ENCODE measurements at regions not wholly inside any gene's neighbourhood (a gene's known extent, or its start where the extent isn't known, plus 50 kb on each side); places are given as distances from the start of the nearest gene placed in this dataset.
A peak's percentile ranks its signal among the peaks of the same experiment; 100 is the strongest.
"Not testable (repeated sequence)": the region's sequence is repeated elsewhere in the genome, so short reads cannot be mapped to it uniquely, and the experiment has no call there.

DNA sequence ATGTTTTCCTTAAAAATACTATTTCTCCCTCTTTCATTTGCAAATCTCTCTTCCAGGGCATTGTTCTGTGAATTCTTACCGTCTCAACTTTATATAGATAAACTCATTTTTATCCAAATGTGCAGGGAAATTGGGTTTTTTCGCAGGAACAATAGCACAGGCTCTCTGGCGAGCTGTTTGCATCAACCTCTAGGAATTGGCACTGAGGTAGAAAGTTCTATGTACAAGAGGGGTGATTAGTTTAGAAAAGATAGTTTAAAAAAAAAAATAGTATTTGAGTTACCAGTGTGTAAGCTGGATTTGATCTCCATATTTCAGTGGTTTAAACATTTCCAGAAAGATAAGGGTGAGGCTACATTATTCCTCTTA, 129.7 kb upstream of the BTN3A2 start:
- peak; percentile 28 for FAIRE-seq

DNA sequence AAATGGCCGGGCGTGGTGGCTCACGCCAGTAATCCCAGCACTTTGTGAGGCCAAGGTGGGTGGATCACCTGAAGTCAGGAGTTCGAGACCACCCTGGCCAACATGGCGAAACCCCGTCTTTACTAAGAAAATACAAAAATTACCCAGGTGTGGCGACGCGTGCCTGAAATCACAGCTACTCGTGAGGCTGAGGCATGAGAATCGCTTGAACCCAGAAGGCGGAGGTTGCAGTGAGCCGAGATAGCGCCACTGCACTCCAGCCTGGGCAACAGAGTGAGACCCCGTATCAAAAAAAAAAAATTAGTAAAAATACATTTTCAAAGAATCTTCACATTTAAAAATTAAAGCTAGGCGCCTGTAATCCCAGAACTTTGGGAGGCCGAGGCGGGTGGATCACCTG, 125.6 kb upstream of the BTN3A2 start:
- not testable (repeated sequence) for FAIRE-seq

DNA sequence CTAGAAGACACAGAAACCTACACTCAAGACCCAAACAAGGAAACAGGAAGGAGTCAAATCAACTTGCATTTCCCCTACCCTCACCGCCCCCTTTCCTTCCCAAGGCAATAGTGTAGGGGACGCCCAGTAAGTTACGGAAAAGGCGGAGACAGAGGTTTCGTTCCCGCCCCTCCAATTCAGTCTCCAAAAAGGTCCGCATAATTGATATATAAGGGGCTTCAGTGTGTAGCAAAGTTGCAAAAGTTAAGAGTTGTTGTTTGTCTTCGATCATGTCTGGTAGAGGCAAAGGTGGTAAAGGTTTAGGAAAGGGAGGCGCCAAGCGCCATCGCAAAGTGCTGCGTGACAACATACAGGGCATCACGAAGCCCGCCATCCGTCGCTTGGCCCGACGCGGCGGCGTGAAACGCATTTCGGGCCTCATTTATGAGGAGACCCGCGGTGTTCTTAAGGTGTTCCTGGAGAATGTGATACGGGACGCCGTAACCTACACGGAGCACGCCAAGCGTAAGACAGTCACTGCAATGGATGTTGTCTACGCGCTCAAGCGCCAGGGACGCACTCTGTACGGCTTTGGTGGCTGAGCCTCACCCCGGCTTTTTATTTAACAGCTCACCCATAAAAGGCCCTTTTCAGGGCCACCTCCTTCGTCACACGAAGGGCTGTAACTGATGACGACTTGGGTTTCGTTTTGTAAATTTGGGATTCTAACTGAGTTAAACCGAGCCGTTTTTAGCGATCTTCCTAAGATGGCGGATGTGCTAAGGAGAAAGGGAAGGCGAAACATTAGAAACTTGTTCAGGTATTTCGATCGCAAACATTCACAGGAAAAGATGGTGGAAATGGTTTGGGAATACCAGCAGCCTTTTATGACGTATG, 124.6 kb upstream of the BTN3A2 start:
- FAIRE-seq = no peak

DNA sequence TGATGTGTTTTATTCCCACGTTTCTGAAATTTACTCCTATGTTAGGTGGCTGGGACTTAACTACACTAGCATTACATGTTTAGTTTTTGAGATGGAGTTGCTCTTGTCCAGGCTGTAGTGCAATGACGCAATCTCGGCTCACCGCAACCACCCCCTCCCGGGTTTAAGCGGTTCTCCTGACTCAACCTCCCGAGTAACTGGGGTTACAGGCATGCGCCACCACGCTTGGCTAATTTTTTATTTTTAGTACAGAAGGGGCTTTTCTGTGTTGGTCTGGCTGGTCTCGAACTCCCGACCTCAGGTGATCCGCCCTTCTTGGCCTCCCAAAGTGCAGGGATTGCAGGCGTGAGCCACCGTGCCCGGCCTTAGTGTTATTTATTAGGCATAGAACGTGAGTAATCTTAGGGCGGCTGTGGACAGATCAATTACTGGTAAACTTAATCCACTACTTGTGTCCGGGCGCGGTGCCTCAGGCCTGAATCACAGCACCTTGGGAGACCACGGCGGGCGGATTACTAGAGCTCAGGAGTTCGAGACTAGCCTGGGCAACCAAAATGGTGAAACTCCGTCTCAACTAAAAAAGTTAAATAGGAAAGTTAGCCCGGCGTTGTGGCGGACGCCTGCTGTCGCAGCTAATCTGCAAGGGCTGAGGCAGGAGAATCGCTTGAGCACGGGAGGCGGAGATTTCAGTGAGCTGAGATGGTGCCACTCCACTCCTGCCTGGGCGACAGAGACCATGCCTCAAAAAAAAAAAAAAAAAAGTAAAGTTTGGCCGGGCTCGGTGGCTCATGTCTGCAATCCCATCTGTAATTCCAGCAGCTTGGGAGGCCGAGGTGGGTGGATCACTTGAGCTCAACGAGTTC, 123.7 kb upstream of the BTN3A2 start:
- no peak for FAIRE-seq

DNA sequence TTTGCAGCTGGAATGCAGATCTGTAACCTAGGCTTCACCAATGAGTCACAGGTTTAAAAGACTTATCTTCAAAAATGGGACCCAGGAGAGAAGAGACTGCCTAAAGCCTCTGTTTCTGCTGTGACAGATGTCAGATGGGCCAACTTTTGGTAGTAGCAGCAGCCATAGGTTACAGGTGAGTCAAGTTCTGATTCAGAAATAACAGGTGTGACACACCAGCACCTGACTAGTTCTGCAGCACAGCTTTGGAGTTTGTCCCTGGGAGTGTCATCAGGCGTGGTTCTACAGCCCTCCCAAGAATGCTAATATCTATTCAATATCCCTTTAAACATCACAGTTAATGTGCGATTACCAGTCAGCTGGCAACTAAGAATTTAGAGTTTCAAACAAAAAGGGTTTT, 121.9 kb upstream of the BTN3A2 start:
- no peak for FAIRE-seq

DNA sequence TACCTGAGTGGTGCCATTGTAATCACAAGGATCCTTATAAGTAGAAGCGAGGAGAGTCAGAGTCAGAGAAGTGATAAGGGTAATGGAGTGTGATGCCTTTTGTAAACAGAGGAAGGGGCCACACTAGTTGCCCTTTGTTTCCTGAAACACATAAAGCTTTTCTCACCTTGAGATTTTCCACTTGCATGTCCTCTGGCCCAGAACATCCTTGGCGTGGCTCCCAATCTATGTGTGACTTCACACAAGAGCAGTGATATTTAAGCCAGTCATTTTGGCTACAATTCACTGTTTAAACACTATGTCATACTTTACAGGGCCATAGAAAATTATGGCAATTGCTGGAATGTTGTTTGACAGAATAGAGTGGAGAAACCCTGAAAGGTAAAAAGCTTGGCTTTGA, 121.2 kb upstream of the BTN3A2 start:
- no peak for FAIRE-seq

DNA sequence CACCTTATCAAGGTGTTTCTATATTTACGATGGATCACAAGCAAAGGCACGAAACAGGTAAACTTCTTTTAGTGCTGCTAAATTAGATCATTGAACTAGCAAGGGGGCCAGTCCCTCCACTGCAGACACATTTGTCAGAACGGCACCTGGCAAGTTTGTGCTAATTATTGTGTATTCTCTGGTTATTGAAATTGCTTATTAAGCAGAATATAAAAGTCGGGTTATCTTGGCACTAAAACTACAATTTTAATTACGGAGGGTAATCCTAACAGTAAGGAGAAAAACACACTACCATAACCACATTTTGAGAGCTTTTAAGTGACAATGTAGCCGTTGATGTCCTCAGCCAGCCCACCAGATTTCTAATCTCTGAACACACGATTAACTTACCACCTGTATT, 118.9 kb upstream of the BTN3A2 start:
- no peak for FAIRE-seq

DNA sequence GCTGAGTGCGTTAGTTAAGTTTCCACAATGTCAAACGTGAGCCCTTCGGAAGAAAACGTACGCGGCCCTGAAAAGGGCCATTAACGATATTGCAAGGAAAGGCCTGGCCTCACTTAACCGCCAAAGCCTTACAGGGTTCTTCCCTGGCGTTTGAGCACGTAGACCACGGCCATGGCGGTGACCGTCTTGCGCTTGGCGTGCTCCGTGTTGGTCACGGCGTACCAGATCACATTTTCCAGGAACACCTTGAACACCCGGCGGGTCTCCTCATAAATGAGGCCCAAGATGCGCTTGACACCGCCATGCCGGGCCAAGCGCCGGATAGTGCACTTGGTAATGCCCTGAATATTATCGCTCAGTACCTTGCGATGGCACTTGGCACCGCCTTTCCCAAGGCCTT, 118.4 kb upstream of the BTN3A2 start:
- FAIRE-seq = no peak

DNA sequence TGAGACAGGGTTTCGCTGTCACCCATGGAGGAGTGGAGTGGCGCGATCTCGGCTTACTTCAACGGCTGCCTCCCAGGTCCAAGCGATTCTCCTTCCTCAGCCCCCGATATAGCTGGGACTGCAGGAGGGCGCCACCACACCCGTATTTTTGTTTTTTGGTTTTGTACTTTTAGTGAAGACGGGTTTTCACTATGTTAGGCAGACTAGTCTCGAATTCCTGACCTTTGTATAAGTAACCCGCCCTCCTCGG, 115.4 kb upstream of the BTN3A2 start:
- no peak for FAIRE-seq

DNA sequence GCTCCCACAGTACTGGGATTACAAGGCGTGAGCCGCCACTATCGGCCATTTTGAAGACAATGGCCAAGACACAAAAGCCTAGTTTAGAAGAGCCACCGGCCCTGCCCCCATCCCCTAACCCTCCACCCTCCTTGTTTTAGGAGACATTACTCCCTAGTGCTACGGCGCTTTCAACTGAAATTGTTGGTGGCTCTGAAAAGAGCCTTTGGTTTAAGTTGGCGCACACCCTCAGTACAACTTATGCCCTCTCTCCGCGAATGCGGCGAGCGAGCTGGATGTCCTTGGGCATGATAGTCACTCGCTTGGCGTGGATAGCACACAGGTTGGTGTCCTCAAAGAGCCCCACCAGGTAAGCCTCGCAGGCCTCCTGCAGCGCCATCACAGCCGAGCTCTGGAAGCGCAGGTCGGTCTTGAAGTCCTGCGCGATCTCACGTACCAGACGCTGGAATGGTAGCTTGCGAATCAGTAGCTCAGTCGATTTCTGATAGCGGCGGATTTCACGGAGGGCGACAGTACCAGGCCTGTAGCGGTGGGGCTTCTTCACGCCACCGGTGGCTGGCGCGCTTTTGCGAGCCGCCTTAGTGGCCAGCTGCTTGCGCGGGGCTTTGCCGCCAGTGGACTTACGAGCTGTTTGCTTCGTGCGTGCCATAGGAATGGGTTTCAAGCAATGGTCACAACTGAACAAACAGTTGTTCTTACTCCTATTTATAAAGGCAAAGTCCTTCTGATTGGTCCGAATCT, 114.9 kb upstream of the BTN3A2 start:
- no peak for FAIRE-seq

DNA sequence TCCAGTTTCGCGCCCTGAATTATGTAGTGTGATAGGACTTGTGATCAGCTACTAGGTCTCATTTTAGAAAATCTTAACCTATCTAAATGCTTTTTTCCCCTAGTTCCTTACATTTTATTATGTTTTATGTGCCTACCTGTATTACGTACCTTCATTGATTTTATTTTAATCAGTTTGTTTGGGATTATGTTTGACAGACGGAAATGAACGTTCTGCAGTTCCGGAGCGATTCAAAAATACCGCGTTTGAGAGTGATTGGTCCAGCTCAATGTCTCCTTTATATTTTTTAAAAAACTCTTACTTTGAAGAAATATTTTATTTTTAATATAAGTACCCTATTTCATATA, 114.3 kb upstream of the BTN3A2 start:
- FAIRE-seq = peak; percentile 93

DNA sequence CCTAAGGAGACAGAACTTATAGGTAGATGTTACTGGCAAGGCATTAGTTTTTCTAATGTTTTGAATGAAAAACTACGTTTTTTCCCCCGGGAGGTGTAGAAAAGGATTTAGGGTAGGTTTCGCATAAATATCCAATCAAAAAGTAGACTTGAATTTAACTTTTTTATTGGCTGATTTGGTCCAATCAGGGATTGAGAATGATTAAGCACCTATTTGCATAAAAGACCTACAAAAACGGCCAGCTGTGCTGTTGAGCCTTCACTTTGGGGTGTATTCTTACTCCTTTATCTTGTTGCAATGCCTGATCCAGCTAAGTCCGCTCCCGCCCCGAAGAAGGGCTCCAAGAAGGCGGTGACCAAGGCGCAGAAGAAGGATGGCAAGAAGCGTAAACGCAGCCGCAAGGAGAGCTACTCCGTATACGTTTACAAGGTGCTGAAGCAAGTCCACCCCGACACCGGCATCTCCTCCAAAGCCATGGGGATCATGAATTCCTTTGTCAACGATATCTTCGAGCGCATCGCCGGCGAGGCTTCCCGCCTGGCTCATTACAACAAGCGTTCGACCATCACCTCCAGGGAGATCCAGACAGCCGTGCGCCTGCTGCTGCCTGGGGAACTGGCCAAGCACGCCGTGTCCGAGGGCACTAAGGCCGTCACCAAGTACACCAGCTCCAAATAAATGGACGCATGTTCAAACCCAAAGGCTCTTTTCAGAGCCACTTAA, 113.5 kb upstream of the BTN3A2 start:
- peak; percentile 99 for FAIRE-seq

DNA sequence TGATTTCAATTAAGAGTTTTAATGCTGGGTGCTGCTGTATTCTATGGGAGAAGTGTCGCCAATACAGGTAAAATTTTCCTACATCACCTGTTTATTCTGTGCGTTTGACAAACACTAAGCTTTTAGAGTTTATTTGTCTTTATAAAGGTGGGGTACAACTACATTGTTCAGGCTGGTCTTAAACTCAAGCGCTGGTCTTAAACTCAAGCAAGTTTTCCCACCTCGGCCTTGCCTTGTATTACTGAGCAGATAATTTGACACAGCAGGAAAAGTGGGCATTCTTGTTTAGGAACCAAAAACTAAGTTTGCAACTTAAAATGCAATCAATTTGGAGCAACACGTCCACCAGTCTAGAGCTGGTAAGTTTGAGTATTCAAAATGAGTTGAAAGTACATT, 112.9 kb upstream of the BTN3A2 start:
- no peak for FAIRE-seq

DNA sequence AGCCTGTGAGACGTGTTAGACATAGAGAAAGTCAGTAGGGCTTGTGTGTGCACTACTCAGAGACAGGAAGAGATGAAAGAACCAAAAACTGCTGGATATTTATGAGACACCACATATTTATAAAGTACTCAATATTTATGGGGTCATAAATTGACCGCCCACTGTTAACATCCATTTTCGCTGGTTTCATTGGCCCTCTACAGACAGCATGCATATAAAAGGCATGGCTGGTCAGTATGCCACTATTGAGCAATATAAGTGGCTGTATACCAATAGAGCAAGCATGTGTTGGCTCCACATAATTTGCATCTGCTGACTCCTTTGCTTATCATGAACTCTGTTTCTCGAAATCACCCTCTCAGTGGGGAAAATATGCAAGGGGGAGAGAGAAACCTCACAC, 110.3 kb upstream of the BTN3A2 start:
- FAIRE-seq = no peak

DNA sequence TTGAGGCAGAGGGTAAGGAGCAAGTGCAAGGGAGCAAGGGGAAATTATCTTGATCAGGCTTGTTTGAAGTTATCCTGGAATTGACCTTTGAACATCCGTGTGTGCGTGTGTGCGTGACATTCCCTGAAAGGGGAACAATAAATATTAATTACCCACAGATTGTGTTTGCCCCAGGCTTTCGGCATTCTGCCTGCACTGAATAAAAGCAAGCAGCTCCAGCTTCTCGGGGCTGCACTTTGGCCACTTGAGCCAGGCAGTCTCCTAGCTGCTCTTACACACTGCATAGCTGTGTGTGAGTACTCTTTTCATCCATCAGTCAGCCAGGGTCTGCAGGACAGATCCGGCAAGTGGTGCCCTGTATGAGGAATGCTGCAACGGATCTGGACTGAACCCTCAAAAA, 107.7 kb upstream of the BTN3A2 start:
- FAIRE-seq = no peak

DNA sequence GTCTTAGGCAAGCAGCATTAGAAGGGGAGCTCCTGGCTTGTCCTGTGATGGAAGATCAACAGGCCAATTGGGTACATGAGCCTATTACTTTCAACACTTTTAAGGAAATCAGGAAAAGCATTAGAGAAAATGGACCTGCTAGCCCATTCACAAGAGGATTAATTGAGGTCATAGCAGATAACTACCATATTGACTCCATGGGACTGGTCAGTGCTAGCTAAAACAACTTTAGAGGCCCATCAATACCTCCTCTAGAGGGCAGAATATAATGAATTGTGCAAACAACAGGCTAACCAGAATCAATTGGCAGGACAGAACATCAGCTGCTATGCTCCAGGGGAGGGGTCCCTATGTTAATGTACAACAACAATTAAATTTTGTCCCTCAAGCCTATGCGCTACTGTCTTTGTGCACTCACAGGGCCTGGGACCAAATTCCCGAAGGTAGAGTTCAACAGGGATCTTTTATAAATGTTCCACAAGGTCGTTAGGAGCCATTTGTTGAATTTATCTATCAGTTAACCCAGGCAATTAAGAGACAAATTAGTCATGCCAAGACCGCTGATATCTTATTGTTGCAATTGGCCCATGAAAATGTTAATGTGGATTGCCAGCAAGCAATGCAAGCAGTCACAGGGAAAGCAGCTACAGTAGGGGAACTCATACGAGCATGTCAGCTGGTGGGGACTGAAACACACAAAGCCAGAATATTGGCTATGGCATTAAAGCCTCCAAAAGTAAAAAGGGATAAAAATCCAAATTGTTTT, 106.6 kb upstream of the BTN3A2 start:
- no peak for FAIRE-seq

DNA sequence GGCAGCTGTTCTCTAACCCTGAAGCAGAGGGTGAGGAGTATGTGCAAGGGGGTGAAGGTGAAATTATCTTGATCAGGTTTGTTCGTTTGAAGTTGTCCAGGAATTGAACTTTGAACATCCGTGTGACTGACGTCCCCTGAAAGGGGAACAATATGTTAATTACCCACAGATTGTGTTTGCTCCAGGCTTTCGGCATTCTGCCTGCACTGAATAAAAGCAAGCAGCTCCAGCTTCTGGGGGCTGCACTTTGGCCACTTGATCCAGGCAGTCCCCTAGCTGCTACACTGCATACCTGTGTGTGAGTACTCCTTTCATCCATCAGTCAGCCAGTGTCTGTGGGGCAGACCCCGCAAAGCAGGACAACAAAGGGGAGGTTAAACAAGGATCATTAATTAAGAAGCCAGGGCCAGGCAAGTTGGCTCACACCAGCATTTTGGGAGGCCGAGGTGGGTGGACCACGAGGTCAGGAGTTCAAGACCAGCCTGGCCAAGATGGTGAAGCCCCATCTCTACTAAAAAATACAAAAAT, 104.8 kb upstream of the BTN3A2 start:
- no peak for FAIRE-seq

DNA sequence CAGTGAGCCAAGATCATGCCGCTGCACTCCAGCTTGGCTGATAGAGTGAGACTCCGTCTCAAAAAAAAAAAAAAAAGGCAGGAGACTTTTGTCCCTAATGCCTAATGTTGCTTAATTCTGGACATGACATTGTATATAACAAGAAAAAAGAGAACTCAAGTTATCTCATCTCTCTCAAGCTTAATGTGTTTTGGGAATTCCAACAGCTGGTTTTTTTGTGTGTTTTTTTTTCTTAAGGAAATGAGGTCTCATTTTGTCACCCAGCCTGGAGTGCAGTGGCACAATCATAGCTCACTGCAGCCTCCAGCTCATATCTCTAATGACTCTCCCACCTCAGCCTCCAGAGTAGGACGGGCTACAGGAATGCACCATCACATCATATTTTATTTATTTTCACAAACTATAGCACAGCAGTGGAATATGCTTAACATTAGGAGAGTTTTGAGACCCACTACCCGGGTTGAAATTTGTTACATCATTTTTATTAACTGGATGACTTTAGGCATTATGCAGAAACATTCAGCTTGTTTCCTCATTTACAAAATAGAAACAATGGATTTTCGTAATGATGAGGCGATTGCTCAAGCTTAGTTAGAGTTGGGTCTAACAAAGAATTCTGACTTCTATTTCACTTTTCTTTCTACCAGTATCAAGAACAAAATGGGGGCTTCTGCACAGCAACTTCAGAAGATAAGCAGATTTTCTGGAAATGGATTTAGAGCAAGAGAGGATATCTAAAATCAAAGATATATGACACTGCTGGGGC, 104.1 kb upstream of the BTN3A2 start:
- no peak for FAIRE-seq

DNA sequence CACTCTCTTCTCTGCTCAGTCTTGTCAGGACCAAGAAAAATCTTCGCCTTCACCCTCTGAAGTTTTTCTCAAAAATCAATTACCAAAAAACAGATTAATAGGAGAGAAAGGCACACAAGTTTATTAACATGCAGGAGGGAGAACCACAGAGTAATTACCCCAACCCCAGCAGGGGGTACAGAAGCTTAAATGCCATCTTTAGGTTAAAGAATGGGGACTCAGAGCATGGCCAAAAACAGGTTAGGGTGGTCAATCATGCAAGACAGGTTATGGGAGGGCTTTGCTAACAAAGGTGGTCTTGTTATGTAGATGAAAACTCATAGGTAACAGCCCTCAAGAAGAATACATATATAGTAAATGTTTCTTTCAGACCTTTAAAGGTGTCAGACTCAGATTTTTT, 100.5 kb upstream of the BTN3A2 start:
- FAIRE-seq = no peak

DNA sequence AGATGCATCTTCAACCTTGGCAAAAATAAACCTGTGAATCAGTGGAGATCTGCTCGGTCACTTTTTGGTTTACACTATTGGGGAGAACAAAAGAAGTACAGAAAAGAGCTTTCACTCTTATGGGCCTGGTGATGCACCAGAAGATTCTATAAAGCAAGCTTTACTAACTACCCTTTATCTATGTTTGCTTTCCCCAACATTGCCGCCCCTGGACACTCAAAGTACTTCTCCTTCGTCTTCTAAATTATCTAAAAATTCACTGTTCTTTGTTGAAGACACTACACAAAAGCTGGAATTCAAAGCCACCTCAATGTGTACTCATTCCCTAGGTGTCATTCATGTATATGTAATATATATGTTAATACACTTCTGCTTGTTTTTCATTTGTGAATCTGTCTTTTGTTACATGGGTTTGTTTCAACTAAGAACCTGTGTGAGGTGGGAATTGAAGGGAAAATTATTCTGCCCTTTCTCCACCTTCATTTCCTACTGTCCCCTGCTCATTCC, 97.9 kb upstream of the BTN3A2 start:
- FAIRE-seq = no peak
